GM23338 (cell line): ENCODE measurements at regions not wholly inside any gene's neighbourhood (a gene's known extent, or its start where the extent isn't known, plus 50 kb on each side); places are given as distances from the start of the nearest gene placed in this dataset.

Experiments used
- ATAC-seq: fragments of 200-7000 bp; cut with Tn5 transposase; 3 replicates; pipeline ENCODE4 v1.9.1; 2020
- DNase-seq: peaks from one replicate; pipeline ENCODE4 v3.0.0-alpha.2; 2015; ENCODE audit warnings: low spot score
- H2AFZ ChIP-seq: fragments of 200-600 bp; sonication (generic); 2 replicates; pipeline ENCODE4 v1.8.0; 2016; ENCODE audit warnings: antibody characterized with exemption, mild to moderate bottlenecking, moderate library complexity
- H3F3A ChIP-seq: fragments of 200-600 bp; sonication (generic); replicated peaks from 2 replicates; pipeline ENCODE4 v1.8.0; 2017; ENCODE audit warnings: antibody characterized with exemption, mixed run types, low read depth
- H3K27ac ChIP-seq: fragments of 200-600 bp; sonication (generic); 2 replicates; pipeline ENCODE4 v1.6.1; 2016; ENCODE audit warnings: low read depth
- H3K27me3 ChIP-seq: fragments of 200-600 bp; sonication (generic); 2 replicates; pipeline ENCODE4 v1.8.0; 2016; ENCODE audit warnings: mild to moderate bottlenecking, mixed run types, moderate library complexity; ENCODE audit not compliant: insufficient read depth
- H3K36me3 ChIP-seq: fragments of 200-600 bp; sonication (generic); 2 replicates; pipeline ENCODE4 v1.8.0; 2016; ENCODE audit warnings: mild to moderate bottlenecking; ENCODE audit not compliant: insufficient read depth
- H3K4me1 ChIP-seq: fragments of 200-600 bp; sonication (generic); 2 replicates; pipeline ENCODE4 v1.8.0; 2016; ENCODE audit warnings: mild to moderate bottlenecking, moderate library complexity; ENCODE audit not compliant: insufficient read depth
- H3K4me2 ChIP-seq: fragments of 200-600 bp; sonication (generic); 2 replicates; pipeline ENCODE4 v1.7.1; 2017; ENCODE audit warnings: mixed run types
- H3K4me3 ChIP-seq: fragments of 200-600 bp; sonication (generic); 2 replicates; pipeline ENCODE4 v1.6.1; 2016; ENCODE audit warnings: mixed run types
- H3K79me2 ChIP-seq: fragments of 200-600 bp; sonication (generic); replicated peaks from 2 replicates; pipeline ENCODE4 v1.8.0; 2017; ENCODE audit warnings: mild to moderate bottlenecking; ENCODE audit not compliant: insufficient read depth
- H3K9me2 ChIP-seq: fragments of 200-600 bp; sonication (generic); 2 replicates; pipeline ENCODE4 v1.8.0; 2017; ENCODE audit not compliant: insufficient read depth
- H4K20me1 ChIP-seq: fragments of 200-600 bp; sonication (generic); replicated peaks from 2 replicates; pipeline ENCODE4 v1.8.0; 2017; ENCODE audit warnings: mild to moderate bottlenecking; ENCODE audit not compliant: insufficient read depth
- H3K27ac Mint-ChIP-seq: 2 replicates; pipeline ENCODE4 v1.8.0; 2020; ENCODE audit warnings: inconsistent platforms, mild to moderate bottlenecking, moderate library complexity, mixed read lengths
- H3K27me3 Mint-ChIP-seq: 3 replicates; pipeline ENCODE4 v1.8.0; 2022; ENCODE audit warnings: low read depth, mild to moderate bottlenecking, moderate library complexity, mixed read lengths, inconsistent platforms; ENCODE audit not compliant: insufficient read depth, poor library complexity
- H3K36me3 Mint-ChIP-seq: 3 replicates; pipeline ENCODE4 v1.8.0; 2021; ENCODE audit warnings: low read depth, mild to moderate bottlenecking, inconsistent platforms, moderate library complexity, mixed read lengths
- H3K4me1 Mint-ChIP-seq: 3 replicates; pipeline ENCODE4 v1.8.0; 2020; ENCODE audit warnings: mild to moderate bottlenecking, inconsistent platforms, mixed read lengths
- H3K4me3 Mint-ChIP-seq: 3 replicates; pipeline ENCODE4 v1.8.0; 2021; ENCODE audit warnings: moderate library complexity, mild to moderate bottlenecking, inconsistent platforms, mixed read lengths
- H3K9me3 Mint-ChIP-seq: 3 replicates; pipeline ENCODE4 v1.8.0; 2020; ENCODE audit warnings: moderate library complexity, mild to moderate bottlenecking, inconsistent platforms, mixed read lengths
- CREB1 ChIP-seq: fragments of 250-450 bp; sonication (Bioruptor Pico); IDR thresholded peaks from 2 replicates; pipeline ENCODE4 v1.5.0; 2020; ENCODE audit warnings: low read depth, mild to moderate bottlenecking, moderate library complexity
- EZH2 ChIP-seq: fragments of 200-600 bp; sonication (generic); IDR thresholded peaks from one replicate; pipeline ENCODE4 v1.8.0; 2017; ENCODE audit warnings: antibody characterized with exemption, mild to moderate bottlenecking, low read depth; ENCODE audit not compliant: unreplicated experiment
- EZH2phosphoT487 ChIP-seq: fragments of 200-600 bp; sonication (generic); IDR thresholded peaks from one replicate; pipeline ENCODE4 v1.8.1; 2018; ENCODE audit warnings: antibody characterized with exemption; ENCODE audit not compliant: unreplicated experiment
- JUNB ChIP-seq: IDR thresholded peaks from one replicate; pipeline ENCODE4 v1.6.1; 2016; ENCODE audit warnings: antibody characterized with exemption; ENCODE audit not compliant: unreplicated experiment
- NANOG ChIP-seq: IDR thresholded peaks from 2 replicates; pipeline ENCODE4 v1.6.1; 2016; ENCODE audit warnings: antibody characterized with exemption, borderline replicate concordance
- POLR2AphosphoS5 ChIP-seq: IDR thresholded peaks from 2 replicates; pipeline ENCODE4 v1.6.1; 2016; ENCODE audit warnings: antibody characterized with exemption, low read depth
- STAT1 ChIP-seq: IDR thresholded peaks from one replicate; pipeline ENCODE4 v1.6.1; 2016; ENCODE audit warnings: antibody characterized with exemption; ENCODE audit not compliant: unreplicated experiment
- ZNF114 ChIP-seq: fragments of 250-450 bp; sonication (Bioruptor Pico); IDR thresholded peaks from 2 replicates; pipeline ENCODE4 v1.5.0; 2020; ENCODE audit warnings: mild to moderate bottlenecking, moderate library complexity
- ZNF331 ChIP-seq: fragments of 250-450 bp; sonication (Bioruptor Pico); IDR thresholded peaks from 2 replicates; pipeline ENCODE4 v1.5.0; 2020; ENCODE audit warnings: low read depth, mild to moderate bottlenecking, moderate library complexity
- ZNF462 ChIP-seq: fragments of 250-450 bp; sonication (Bioruptor Pico); IDR thresholded peaks from 2 replicates; pipeline ENCODE4 v1.5.0; 2020; ENCODE audit warnings: mild to moderate bottlenecking, moderate library complexity
- TF ChIP-seq, protein P1 (sequence below), 2 experiments: fragments of 200-600 bp in 1 of 2; sonication (generic) in 1 of 2; conservative IDR thresholded peaks; 2 replicates each; pipeline versions ENCODE4 v1.5.1 to v1.6.1; 2016 to 2017; ENCODE audit warnings: antibody characterized with exemption in 2 of 2, low read depth in 2 of 2, mild to moderate bottlenecking in 2 of 2, moderate library complexity in 1 of 2
- TF ChIP-seq, protein P2 (sequence below): IDR thresholded peaks from 2 replicates; pipeline ENCODE4 v1.6.1; 2016; ENCODE audit warnings: antibody characterized with exemption
- TF ChIP-seq, protein P3 (sequence below): IDR thresholded peaks from one replicate; pipeline ENCODE4 v1.6.1; 2018; ENCODE audit warnings: antibody characterized with exemption; ENCODE audit not compliant: unreplicated experiment

DNA sequence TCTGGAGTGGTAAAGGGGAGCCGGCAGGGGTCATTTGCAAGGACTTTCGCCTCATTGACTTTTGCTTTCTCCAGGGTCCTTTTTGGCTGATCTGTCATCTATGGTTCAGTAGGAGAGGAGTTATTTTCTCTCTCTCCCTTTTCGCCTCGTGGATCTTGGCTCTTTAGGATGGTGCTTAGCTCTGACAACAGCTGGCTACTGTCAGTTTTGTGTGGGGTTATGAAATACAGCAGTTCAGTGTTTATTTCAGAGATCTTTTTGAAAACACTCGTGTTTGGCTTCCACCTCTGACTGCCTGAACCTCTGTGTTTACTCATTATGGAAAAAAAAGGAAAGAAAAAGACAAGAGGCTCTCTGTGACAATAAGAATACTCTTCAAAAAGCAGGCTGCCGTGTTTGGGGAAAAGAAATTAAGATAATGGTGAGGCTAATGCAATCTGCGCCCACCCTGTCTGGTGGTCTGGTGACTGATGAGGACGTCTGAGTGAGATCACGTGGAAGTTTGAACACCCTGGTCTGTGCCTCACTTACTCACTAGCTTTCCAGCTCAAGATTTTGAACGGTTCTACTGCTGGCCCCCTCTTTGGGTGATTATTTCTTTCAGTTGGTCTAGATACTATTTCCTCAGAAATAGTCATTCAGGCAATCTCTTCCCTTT lies 567.7 kb downstream of the CAAP1 start:
- no peaks in the 10 kb centered on the region for H3F3A ChIP-seq
- Mint-ChIP-seq H3K9me3 (peaks cover 3% of the 10 kb centered on the region; the same call in 1 of the 3 replicates), H3K4me1 (peaks cover 3% of the 10 kb centered on the region; the same call in 2 of the 3 replicates), H3K4me3 (no peak overlapping the region), H3K27ac (no peak overlapping the region), H3K36me3 (no peaks in the 10 kb centered on the region), H3K27me3 (no peaks in the 10 kb centered on the region)
- ATAC-seq (no peak), DNase-seq (no peak)
- no peaks in the 10 kb centered on the region for H3K9me2 ChIP-seq
- H3K4me2 ChIP-seq: no peak overlapping the region
- no peak overlapping the region for H3K27ac ChIP-seq
- no peak overlapping the region for H3K4me3 ChIP-seq
- H3K4me1 ChIP-seq: no peaks in the 10 kb centered on the region
- no peaks in the 10 kb centered on the region for H3K27me3 ChIP-seq
- H2AFZ ChIP-seq: peak overlapping the region; percentile 52
- no peaks in the 10 kb centered on the region for H3K36me3 ChIP-seq
- H4K20me1 ChIP-seq: no peaks in the 10 kb centered on the region
- no peak for TF ChIP-seq EZH2phosphoT487
- no peak for TF ChIP-seq ZNF462
- no peak for TF ChIP-seq POLR2AphosphoS5
- TF ChIP-seq EZH2: no peak
- no peak for TF ChIP-seq JUNB
- no peak for TF ChIP-seq STAT1
- TF ChIP-seq, protein P1, sequence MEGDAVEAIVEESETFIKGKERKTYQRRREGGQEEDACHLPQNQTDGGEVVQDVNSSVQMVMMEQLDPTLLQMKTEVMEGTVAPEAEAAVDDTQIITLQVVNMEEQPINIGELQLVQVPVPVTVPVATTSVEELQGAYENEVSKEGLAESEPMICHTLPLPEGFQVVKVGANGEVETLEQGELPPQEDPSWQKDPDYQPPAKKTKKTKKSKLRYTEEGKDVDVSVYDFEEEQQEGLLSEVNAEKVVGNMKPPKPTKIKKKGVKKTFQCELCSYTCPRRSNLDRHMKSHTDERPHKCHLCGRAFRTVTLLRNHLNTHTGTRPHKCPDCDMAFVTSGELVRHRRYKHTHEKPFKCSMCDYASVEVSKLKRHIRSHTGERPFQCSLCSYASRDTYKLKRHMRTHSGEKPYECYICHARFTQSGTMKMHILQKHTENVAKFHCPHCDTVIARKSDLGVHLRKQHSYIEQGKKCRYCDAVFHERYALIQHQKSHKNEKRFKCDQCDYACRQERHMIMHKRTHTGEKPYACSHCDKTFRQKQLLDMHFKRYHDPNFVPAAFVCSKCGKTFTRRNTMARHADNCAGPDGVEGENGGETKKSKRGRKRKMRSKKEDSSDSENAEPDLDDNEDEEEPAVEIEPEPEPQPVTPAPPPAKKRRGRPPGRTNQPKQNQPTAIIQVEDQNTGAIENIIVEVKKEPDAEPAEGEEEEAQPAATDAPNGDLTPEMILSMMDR (conservative IDR thresholded peaks at IDR 0.05; ENCODE audit: low read depth in 2 of 2): no peak
- TF ChIP-seq, protein P2, sequence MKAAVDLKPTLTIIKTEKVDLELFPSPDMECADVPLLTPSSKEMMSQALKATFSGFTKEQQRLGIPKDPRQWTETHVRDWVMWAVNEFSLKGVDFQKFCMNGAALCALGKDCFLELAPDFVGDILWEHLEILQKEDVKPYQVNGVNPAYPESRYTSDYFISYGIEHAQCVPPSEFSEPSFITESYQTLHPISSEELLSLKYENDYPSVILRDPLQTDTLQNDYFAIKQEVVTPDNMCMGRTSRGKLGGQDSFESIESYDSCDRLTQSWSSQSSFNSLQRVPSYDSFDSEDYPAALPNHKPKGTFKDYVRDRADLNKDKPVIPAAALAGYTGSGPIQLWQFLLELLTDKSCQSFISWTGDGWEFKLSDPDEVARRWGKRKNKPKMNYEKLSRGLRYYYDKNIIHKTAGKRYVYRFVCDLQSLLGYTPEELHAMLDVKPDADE: no peak
- no peak for TF ChIP-seq NANOG
- no peak for TF ChIP-seq ZNF114 (CRISPR knock-in tag)
- TF ChIP-seq CREB1 (CRISPR knock-in tag): no peak
- TF ChIP-seq, protein P3, sequence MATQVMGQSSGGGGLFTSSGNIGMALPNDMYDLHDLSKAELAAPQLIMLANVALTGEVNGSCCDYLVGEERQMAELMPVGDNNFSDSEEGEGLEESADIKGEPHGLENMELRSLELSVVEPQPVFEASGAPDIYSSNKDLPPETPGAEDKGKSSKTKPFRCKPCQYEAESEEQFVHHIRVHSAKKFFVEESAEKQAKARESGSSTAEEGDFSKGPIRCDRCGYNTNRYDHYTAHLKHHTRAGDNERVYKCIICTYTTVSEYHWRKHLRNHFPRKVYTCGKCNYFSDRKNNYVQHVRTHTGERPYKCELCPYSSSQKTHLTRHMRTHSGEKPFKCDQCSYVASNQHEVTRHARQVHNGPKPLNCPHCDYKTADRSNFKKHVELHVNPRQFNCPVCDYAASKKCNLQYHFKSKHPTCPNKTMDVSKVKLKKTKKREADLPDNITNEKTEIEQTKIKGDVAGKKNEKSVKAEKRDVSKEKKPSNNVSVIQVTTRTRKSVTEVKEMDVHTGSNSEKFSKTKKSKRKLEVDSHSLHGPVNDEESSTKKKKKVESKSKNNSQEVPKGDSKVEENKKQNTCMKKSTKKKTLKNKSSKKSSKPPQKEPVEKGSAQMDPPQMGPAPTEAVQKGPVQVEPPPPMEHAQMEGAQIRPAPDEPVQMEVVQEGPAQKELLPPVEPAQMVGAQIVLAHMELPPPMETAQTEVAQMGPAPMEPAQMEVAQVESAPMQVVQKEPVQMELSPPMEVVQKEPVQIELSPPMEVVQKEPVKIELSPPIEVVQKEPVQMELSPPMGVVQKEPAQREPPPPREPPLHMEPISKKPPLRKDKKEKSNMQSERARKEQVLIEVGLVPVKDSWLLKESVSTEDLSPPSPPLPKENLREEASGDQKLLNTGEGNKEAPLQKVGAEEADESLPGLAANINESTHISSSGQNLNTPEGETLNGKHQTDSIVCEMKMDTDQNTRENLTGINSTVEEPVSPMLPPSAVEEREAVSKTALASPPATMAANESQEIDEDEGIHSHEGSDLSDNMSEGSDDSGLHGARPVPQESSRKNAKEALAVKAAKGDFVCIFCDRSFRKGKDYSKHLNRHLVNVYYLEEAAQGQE: no peak
- TF ChIP-seq ZNF331 (CRISPR knock-in tag): no peak
- H3K79me2 ChIP-seq: no peaks in the 10 kb centered on the region
